ENCODE measurements at regions not wholly inside any gene's neighbourhood (a gene's known extent, or its start where the extent isn't known, plus 50 kb on each side); places are given as distances from the start of the nearest gene placed in this dataset.

- TF ChIP-seq EZH2 (IDR thresholded peaks at IDR 0.05; ENCODE audit: insufficient read depth, low read length): no peak
- TF ChIP-seq CTCF (IDR thresholded peaks at IDR 0.05; ENCODE audit: insufficient read depth, low read depth, low read length): no peak
Measured at GRCh38 chr6:27812078-27812804, 100.0 kb downstream of the OR2B2 start.

All from astrocyte (in vitro differentiated cells and primary cell).